Transverse colon (tissue), 3 donors: ENCODE measurements at regions not wholly inside any gene's neighbourhood (a gene's known extent, or its start where the extent isn't known, plus 50 kb on each side); places are given as distances from the start of the nearest gene placed in this dataset.

Experiments used
- CTCF ChIP-seq, 5 experiments: fragments of 200-600 bp in 3 of 5; fragments of 450-650 bp in 2 of 5; sonication (generic) in 3 of 5; IDR thresholded peaks; 1 replicate in 2 of 5; 2 replicates in 3 of 5; pipeline ENCODE4 v1.5.1; 2016 to 2017; ENCODE audit warnings: antibody characterized with exemption in 5 of 5, inconsistent platforms in 3 of 5, mild to moderate bottlenecking in 2 of 5, moderate library complexity in 1 of 5
- EP300 ChIP-seq: sonication (generic); formaldehyde crosslinking; IDR thresholded peaks from one replicate; pipeline ENCODE4 v1.6.1; 2017; ENCODE audit warnings: antibody characterized with exemption, low read depth
- POLR2A ChIP-seq: fragments of 450-650 bp; IDR thresholded peaks from one replicate; pipeline ENCODE4 v1.6.1; 2016; ENCODE audit warnings: antibody characterized with exemption, mild to moderate bottlenecking, moderate library complexity

- TF ChIP-seq POLR2A: no peak
- no peak for TF ChIP-seq CTCF (IDR thresholded peaks at IDR 0.05)
- TF ChIP-seq EP300: no peak
These were observed 111.5 kb upstream of the TMPO start for GRCh38 chr12:98403936-98404335.
